Adrenal gland (tissue), 9 donors: ENCODE measurements at regions not wholly inside any gene's neighbourhood (a gene's known extent, or its start where the extent isn't known, plus 50 kb on each side); places are given as distances from the start of the nearest gene placed in this dataset.

Experiments
- DNase-seq, 7 donors: peaks; one replicate each; pipeline ENCODE4 v3.0.0-alpha.2; 2019 to 2020
- H3K27ac ChIP-seq, 5 donors: fragments of 200-600 bp; sonication (generic) in 4 of 5; 1 replicate in 3 of 5; 2 replicates in 2 of 5; pipeline versions ENCODE4 v1.5.1 to v1.8.0; 2016 to 2020; ENCODE audit warnings: mild to moderate bottlenecking in 1 of 5
- H3K27me3 ChIP-seq: fragments of 200-600 bp; 2 replicates; pipeline ENCODE4 v1.8.0; 2021
- H3K36me3 ChIP-seq, 2 donors: fragments of 200-600 bp; replicated peaks in 1 of 2; 1 replicate in 1 of 2; 2 replicates in 1 of 2; pipeline versions ENCODE4 v1.5.1 to v1.8.0; 2018 to 2022
- H3K4me1 ChIP-seq, 2 donors: fragments of 200-600 bp; replicated peaks in 1 of 2; 1 replicate in 1 of 2; 2 replicates in 1 of 2; pipeline versions ENCODE4 v1.5.1 to v1.8.0; 2018 to 2021
- H3K4me3 ChIP-seq, 4 donors: fragments of 200-600 bp; sonication (generic) in 3 of 4; one replicate each; pipeline ENCODE4 v1.5.1; 2016 to 2018
- H3K9me3 ChIP-seq, 3 donors: fragments of 200-600 bp; sonication (generic) in 1 of 3; replicated peaks in 1 of 3; 1 replicate in 2 of 3; 2 replicates in 1 of 3; pipeline versions ENCODE4 v1.5.1 to v1.8.0; 2016 to 2021
- CTCF ChIP-seq, 6 experiments: fragments of 450-650 bp in 4 of 6; fragments of 200-600 bp in 2 of 6; sonication (generic) in 1 of 6; IDR thresholded peaks; 1 replicate in 5 of 6; 2 replicates in 1 of 6; pipeline versions ENCODE4 v1.5.1 to v1.8.0; 2016 to 2021; ENCODE audit warnings: antibody characterized with exemption in 6 of 6, mild to moderate bottlenecking in 2 of 6, moderate library complexity in 1 of 6
- POLR2A ChIP-seq, 2 donors: fragments of 450-650 bp; IDR thresholded peaks; one replicate each; pipeline ENCODE4 v1.6.1; 2017; ENCODE audit warnings: antibody characterized with exemption in 2 of 2, mild to moderate bottlenecking in 2 of 2, moderate library complexity in 1 of 2
- WGBS, 4 donors: extraction: QIAGEN DNeasy Blood & Tissue Kit in 2 of 4; methylation state at CpG; one replicate each; pipeline versions ENCODE4 v1.1.5 to v1.1.7; 2013 to 2017; 5-methylcytosine and 5-hydroxymethylcytosine counted together
- intact Hi-C, 2 donors: fragments of 100-400 bp; cut with DNase I; formaldehyde crosslinking; loops; one replicate each; pipeline versions ENCODE4 v1.14.1 to v1.15.0; 2022 to 2023
- donor health status: healthy with polysubstance abuse.
- donor health status: Bipolar disorder and iron deficiency.
- donor health status: DM: yes; HTN: yes; CAD: no.
- donor health status: DM: no; HTN: no; CAD: no.
- donor health status: DM: no; HTN: no; CAD: no.

- H3K9me3 ChIP-seq: no peaks in the 10 kb centered on the region
- DNase-seq: no peak
- H3K27ac ChIP-seq: no peak overlapping the region
- H3K27me3 ChIP-seq: no peaks in the 10 kb centered on the region
- no peak for TF ChIP-seq POLR2A (IDR thresholded peaks at IDR 0.05)
- TF ChIP-seq CTCF (IDR thresholded peaks at IDR 0.05): no peak
- intact Hi-C loops: no loop called here
- no peaks in the 10 kb centered on the region for H3K36me3 ChIP-seq
- H3K4me3 ChIP-seq: no peak overlapping the region
- H3K4me1 ChIP-seq: no peaks in the 10 kb centered on the region
Observed at GRCh38 chr6:145551164-145551563, 184.2 kb downstream of the EPM2A start.

GRCh38 chr6:145555084-145555483, 180.2 kb downstream of the EPM2A start:
- no peak overlapping the region for H3K4me3 ChIP-seq
- no peak for TF ChIP-seq CTCF (IDR thresholded peaks at IDR 0.05)
- no peak for TF ChIP-seq POLR2A (IDR thresholded peaks at IDR 0.05)
- H3K27ac ChIP-seq: no peak overlapping the region
- H3K9me3 ChIP-seq: no peaks in the 10 kb centered on the region
- no peaks in the 10 kb centered on the region for H3K36me3 ChIP-seq
- DNase-seq: no peak
- no peaks in the 10 kb centered on the region for H3K27me3 ChIP-seq
- intact Hi-C loops: no loop called here
- WGBS, 4 donors: 77 to 88% (median 83%) methylated on average over 1 of the region's 1 CpG
- H3K4me1 ChIP-seq: no peaks in the 10 kb centered on the region

- no peak overlapping the region for H3K4me3 ChIP-seq
- no peaks in the 10 kb centered on the region for H3K4me1 ChIP-seq
- intact Hi-C loops: no loop called here
- H3K36me3 ChIP-seq: no peaks in the 10 kb centered on the region
- no peak for TF ChIP-seq CTCF (IDR thresholded peaks at IDR 0.05)
- TF ChIP-seq POLR2A (IDR thresholded peaks at IDR 0.05): no peak
- no peaks in the 10 kb centered on the region for H3K9me3 ChIP-seq
- no peak for DNase-seq
- H3K27me3 ChIP-seq: no peaks in the 10 kb centered on the region
- H3K27ac ChIP-seq: no peak overlapping the region
Observed at GRCh38 chr6:145557474-145557873, 177.8 kb downstream of the EPM2A start.

GRCh38 chr6:145559836-145560235, 175.5 kb downstream of the EPM2A start:
- Histone ChIP-seq H3K4me1 (no peaks in the 10 kb centered on the region), H3K4me3 (no peak overlapping the region), H3K27ac (no peak overlapping the region), H3K27me3 (no peaks in the 10 kb centered on the region), H3K36me3 (no peaks in the 10 kb centered on the region), H3K9me3 (no peaks in the 10 kb centered on the region)
- WGBS, 4 donors: 74 to 88% (median 80%) methylated on average over 1 of the region's 1 CpG
- intact Hi-C loops: no loop called here
- DNase-seq: no peak
- TF ChIP-seq CTCF (IDR thresholded peaks at IDR 0.05) (no peak), POLR2A (IDR thresholded peaks at IDR 0.05) (no peak)
